HEK293 (cell line): ENCODE measurements at regions not wholly inside any gene's neighbourhood (a gene's known extent, or its start where the extent isn't known, plus 50 kb on each side); places are given as distances from the start of the nearest gene placed in this dataset.

Experiments
- CTCF ChIP-seq: fragments of 450-650 bp; formaldehyde crosslinking; IDR thresholded peaks from 2 replicates; pipeline ENCODE4 v1.5.1; 2016; ENCODE audit warnings: missing biosample characterization, missing genetic modification characterization
- GLIS1 ChIP-seq: fragments of 450-650 bp; formaldehyde crosslinking; IDR thresholded peaks from 2 replicates; pipeline ENCODE4 v1.5.1; 2016; ENCODE audit warnings: missing biosample characterization, missing genetic modification characterization
- KLF1 ChIP-seq: fragments of 450-650 bp; formaldehyde crosslinking; IDR thresholded peaks from 2 replicates; pipeline ENCODE4 v1.5.1; 2016; ENCODE audit warnings: missing biosample characterization, missing genetic modification characterization
- PRDM1 ChIP-seq: fragments of 450-650 bp; formaldehyde crosslinking; IDR thresholded peaks from 2 replicates; pipeline ENCODE4; 2016; ENCODE audit warnings: missing biosample characterization, missing genetic modification characterization
- ZBTB26 ChIP-seq: fragments of 450-650 bp; formaldehyde crosslinking; optimal IDR thresholded peaks from 2 replicates; pipeline ENCODE3; 2016; ENCODE audit warnings: missing biosample characterization, mild to moderate bottlenecking, missing genetic modification characterization
- ZNF114 ChIP-seq: fragments of 450-650 bp; formaldehyde crosslinking; IDR thresholded peaks from 2 replicates; pipeline ENCODE4 v1.5.0; 2017; ENCODE audit warnings: missing biosample characterization, missing genetic modification characterization
- ZNF121 ChIP-seq: fragments of 450-650 bp; formaldehyde crosslinking; IDR thresholded peaks from 2 replicates; pipeline ENCODE4 v1.5.1; 2016; ENCODE audit warnings: missing biosample characterization, missing genetic modification characterization
- ZNF24 ChIP-seq: fragments of 450-650 bp; formaldehyde crosslinking; IDR thresholded peaks from 2 replicates; pipeline ENCODE4 v1.5.1; 2016; ENCODE audit warnings: missing biosample characterization, missing genetic modification characterization
- ZNF416 ChIP-seq: fragments of 450-650 bp; formaldehyde crosslinking; IDR thresholded peaks from 2 replicates; pipeline ENCODE4 v1.5.1; 2016; ENCODE audit warnings: missing biosample characterization, missing genetic modification characterization
- ZNF558 ChIP-seq: fragments of 450-650 bp; formaldehyde crosslinking; IDR thresholded peaks from 2 replicates; pipeline ENCODE4 v1.5.1; 2016; ENCODE audit warnings: missing biosample characterization, missing genetic modification characterization
- ZNF785 ChIP-seq: fragments of 450-650 bp; formaldehyde crosslinking; IDR thresholded peaks from 2 replicates; pipeline ENCODE4 v1.5.1; 2016; ENCODE audit warnings: missing biosample characterization, missing genetic modification characterization

GRCh38 chr3:105927741-105928140 is 58.9 kb upstream of the CBLB start:
- TF ChIP-seq GLIS1 (tag by site-specific recombination) (no peak), ZNF785 (tag by site-specific recombination) (no peak), ZNF558 (tag by site-specific recombination) (no peak), CTCF (tag by site-specific recombination) (no peak), ZBTB26 (tag by site-specific recombination) (no peak), ZNF24 (tag by site-specific recombination) (no peak), ZNF114 (tag by site-specific recombination) (no peak), KLF1 (no peak), ZNF416 (tag by site-specific recombination) (no peak), PRDM1 (tag by site-specific recombination) (no peak), ZNF121 (tag by site-specific recombination) (no peak)
